Thoracic aorta (tissue), 2 donors: ENCODE measurements at regions not wholly inside any gene's neighbourhood (a gene's known extent, or its start where the extent isn't known, plus 50 kb on each side); places are given as distances from the start of the nearest gene placed in this dataset.

ENCODE experiments used
- ATAC-seq: fragments of 150-250 bp; one replicate; pipeline ENCODE4 v1.8.0; 2017; ENCODE audit warnings: low read depth; ENCODE audit not compliant: insufficient number of reproducible peaks, low FRiP score
- DNase-seq: peaks from one replicate; pipeline ENCODE4 v3.0.0-alpha.2; 2020; ENCODE audit warnings: low spot score
- H3K27ac ChIP-seq, 2 donors: fragments of 200-600 bp; sonication (generic); 1 replicate in 1 of 2; 2 replicates in 1 of 2; pipeline ENCODE4 v1.5.1; 2016; ENCODE audit warnings: mild to moderate bottlenecking in 2 of 2, moderate library complexity in 2 of 2
- H3K27me3 ChIP-seq: fragments of 200-600 bp; sonication (generic); replicated peaks from 2 replicates; pipeline ENCODE4 v1.6.0; 2016; ENCODE audit warnings: mild to moderate bottlenecking; ENCODE audit not compliant: insufficient read depth
- H3K36me3 ChIP-seq: fragments of 200-600 bp; sonication (generic); one replicate; pipeline ENCODE4 v1.5.1; 2016
- H3K4me1 ChIP-seq, 2 donors: fragments of 200-600 bp; sonication (generic); 1 replicate in 1 of 2; 2 replicates in 1 of 2; pipeline versions ENCODE4 v1.5.1 to v1.6.0; 2016; ENCODE audit warnings: low read depth in 2 of 2, mild to moderate bottlenecking in 1 of 2; ENCODE audit not compliant: control insufficient read depth in 1 of 2
- H3K4me3 ChIP-seq: fragments of 200-600 bp; sonication (generic); 2 replicates; pipeline ENCODE4 v1.5.1; 2016; ENCODE audit warnings: mild to moderate bottlenecking
- H3K9me3 ChIP-seq: fragments of 200-600 bp; sonication (generic); 2 replicates; pipeline ENCODE4 v1.5.1; 2016
- TF ChIP-seq, protein P1 (sequence below): fragments of 200-600 bp; sonication (generic); IDR thresholded peaks from one replicate; pipeline ENCODE4 v1.5.1; 2019; ENCODE audit warnings: antibody characterized with exemption

DNA sequence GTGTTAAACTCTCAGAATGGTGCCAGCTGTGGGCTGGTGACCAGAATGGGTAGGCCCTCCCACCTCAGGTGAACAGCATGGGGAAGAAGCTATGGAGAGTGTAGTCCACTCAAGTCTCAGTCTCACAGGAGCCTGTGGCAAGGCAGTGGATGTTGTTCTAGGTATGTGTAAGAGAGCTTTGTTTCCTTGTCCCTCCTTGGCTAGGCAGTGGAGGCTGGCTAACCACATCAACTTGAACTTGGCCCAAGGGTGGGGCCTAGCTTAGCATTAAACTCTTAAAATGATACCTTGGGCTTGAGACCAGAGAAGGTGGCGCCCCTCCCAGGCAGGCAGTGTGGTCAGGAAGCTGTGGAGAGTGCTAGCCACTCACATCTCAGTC, 53.2 kb upstream of the SLC4A10 start:
- Histone ChIP-seq H3K36me3 (no peaks in the 10 kb centered on the region), H3K27ac (no peak overlapping the region), H3K4me1 (no peaks in the 10 kb centered on the region), H3K4me3 (no peak overlapping the region), H3K9me3 (no peaks in the 10 kb centered on the region), H3K27me3 (no peaks in the 10 kb centered on the region)
- ATAC-seq (no peak), DNase-seq (no peak)
- TF ChIP-seq, protein P1, sequence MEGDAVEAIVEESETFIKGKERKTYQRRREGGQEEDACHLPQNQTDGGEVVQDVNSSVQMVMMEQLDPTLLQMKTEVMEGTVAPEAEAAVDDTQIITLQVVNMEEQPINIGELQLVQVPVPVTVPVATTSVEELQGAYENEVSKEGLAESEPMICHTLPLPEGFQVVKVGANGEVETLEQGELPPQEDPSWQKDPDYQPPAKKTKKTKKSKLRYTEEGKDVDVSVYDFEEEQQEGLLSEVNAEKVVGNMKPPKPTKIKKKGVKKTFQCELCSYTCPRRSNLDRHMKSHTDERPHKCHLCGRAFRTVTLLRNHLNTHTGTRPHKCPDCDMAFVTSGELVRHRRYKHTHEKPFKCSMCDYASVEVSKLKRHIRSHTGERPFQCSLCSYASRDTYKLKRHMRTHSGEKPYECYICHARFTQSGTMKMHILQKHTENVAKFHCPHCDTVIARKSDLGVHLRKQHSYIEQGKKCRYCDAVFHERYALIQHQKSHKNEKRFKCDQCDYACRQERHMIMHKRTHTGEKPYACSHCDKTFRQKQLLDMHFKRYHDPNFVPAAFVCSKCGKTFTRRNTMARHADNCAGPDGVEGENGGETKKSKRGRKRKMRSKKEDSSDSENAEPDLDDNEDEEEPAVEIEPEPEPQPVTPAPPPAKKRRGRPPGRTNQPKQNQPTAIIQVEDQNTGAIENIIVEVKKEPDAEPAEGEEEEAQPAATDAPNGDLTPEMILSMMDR: no peak
